Body of pancreas (tissue), 4 donors: ENCODE measurements at regions not wholly inside any gene's neighbourhood (a gene's known extent, or its start where the extent isn't known, plus 50 kb on each side); places are given as distances from the start of the nearest gene placed in this dataset.
"Not testable (repeated sequence)": the region's sequence is repeated elsewhere in the genome, so short reads cannot be mapped to it uniquely, and the experiment has no call there.

Source experiments
- CTCF ChIP-seq, 7 experiments: fragments of 450-650 bp in 4 of 7; fragments of 200-600 bp in 3 of 7; sonication (generic) in 3 of 7; IDR thresholded peaks; one replicate each; pipeline ENCODE4 v1.5.1; 2016 to 2019; ENCODE audit warnings: antibody characterized with exemption in 7 of 7
- POLR2A ChIP-seq, 3 donors: fragments of 450-650 bp; IDR thresholded peaks; one replicate each; pipeline ENCODE4 v1.6.1; 2016; ENCODE audit warnings: antibody characterized with exemption in 3 of 3, mild to moderate bottlenecking in 2 of 3

GRCh38 chr18:79606071-79606470, 73.5 kb upstream of the CTDP1 start:
- TF ChIP-seq CTCF, POLR2A (IDR thresholded peaks at IDR 0.05): not testable (repeated sequence)
